Amygdala (tissue), 56 donors: ENCODE measurements at regions not wholly inside any gene's neighbourhood (a gene's known extent, or its start where the extent isn't known, plus 50 kb on each side); places are given as distances from the start of the nearest gene placed in this dataset.
"Not testable (repeated sequence)": the region's sequence is repeated elsewhere in the genome, so short reads cannot be mapped to it uniquely, and the experiment has no call there.

Experiments
- DNase-seq, 56 donors: peaks; one replicate each; lab custom pipeline; 2025; lab: John Stamatoyannopoulos, UW

DNA sequence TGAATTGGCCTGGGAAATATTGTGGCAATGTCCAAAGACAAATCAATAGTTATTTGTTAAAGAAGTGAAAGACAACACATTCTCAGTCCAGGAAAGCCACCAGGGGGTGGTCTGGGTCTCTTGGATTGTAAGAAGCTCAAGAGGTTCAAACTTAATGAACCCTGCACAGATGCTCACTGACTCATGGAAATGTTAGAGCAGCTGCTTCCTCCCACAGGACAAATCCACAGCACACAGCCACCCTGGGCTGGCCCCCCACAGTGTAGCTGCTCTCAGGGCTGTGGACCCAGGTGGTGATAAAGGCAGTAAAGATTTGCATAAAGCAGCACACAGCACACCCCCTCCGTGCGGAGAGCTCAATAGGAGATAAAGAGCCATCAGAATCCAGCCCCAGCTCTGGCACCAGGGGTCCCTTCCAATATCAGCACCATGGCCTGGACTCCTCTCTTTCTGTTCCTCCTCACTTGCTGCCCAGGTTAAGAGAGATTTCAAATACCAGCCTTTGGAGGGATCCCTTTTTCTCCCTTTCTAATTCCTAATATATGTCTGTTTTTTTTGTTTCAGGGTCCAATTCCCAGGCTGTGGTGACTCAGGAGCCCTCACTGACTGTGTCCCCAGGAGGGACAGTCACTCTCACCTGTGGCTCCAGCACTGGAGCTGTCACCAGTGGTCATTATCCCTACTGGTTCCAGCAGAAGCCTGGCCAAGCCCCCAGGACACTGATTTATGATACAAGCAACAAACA lies 124.8 kb downstream of the VPREB1 start:
- not testable (repeated sequence) for DNase-seq

GRCh38 chr22:22369964-22370270 lies 125.3 kb downstream of the VPREB1 start:
- DNase-seq: peak in 6 of 56 donors; percentile 2 to 60 (median 8)

GRCh38 chr22:22371031-22371541 lies 126.5 kb downstream of the VPREB1 start:
- peak in 7 of 56 donors; percentile 7 to 30 (median 14) for DNase-seq

- DNase-seq: no peak
Measured at GRCh38 chr22:22372086-22372485, 127.5 kb downstream of the VPREB1 start.

GRCh38 chr22:22374163-22374562 lies 129.6 kb downstream of the VPREB1 start:
- DNase-seq: no peak

GRCh38 chr22:22374579-22374978 lies 130.0 kb downstream of the VPREB1 start:
- no peak for DNase-seq

- DNase-seq: peak in 1 of 56 donors; percentile 8
Measured at GRCh38 chr22:22375576-22376351, 131.2 kb downstream of the VPREB1 start.

DNA sequence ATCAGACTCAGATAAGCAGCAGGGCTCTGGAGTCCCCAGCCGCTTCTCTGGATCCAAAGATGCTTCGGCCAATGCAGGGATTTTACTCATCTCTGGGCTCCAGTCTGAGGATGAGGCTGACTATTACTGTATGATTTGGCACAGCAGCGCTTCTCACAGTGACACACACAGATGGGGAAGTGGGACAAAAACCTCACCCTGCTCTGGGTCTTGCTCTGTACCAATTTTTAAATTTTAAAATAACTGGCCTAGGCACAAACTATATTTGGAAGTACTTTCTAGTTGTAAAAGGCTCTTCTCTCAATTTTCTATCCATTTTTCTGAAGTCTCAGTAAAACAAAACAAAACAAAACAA lies 131.7 kb downstream of the VPREB1 start:
- no peak for DNase-seq

- DNase-seq: not testable (repeated sequence)
Measured at GRCh38 chr22:22376884-22377283, 131.7 kb downstream of the ZNF280B start.

DNA sequence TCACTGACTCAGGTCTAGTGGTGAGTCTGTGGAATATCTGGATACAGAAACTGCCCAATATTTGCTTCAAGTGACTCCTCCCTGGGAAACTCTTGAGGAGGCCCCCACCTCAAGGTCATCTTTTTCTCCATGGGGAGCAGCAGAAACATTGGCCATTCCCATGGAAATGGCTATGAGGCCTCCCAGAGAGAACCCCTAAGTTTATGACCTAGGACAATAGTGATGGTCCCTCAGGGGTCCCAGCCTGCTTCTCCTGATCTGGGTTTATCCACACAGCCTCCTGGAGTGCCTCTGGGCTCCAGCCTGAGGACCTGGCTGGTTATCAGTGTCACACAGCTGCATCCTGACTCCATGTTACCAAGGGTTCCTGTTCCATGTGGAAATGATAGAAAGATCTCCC lies 131.2 kb downstream of the ZNF280B start:
- DNase-seq: no peak

- no peak for DNase-seq
Measured at GRCh38 chr22:22378446-22379415, 129.8 kb downstream of the ZNF280B start.

- no peak for DNase-seq
Measured at GRCh38 chr22:22380098-22381030, 128.2 kb downstream of the ZNF280B start.

GRCh38 chr22:22381292-22381691 lies 127.2 kb downstream of the ZNF280B start:
- not testable (repeated sequence) for DNase-seq

GRCh38 chr22:22384267-22384666 lies 124.3 kb downstream of the ZNF280B start:
- DNase-seq: no peak

- DNase-seq: no peak
Measured at GRCh38 chr22:22384668-22385244, 123.8 kb downstream of the ZNF280B start.

DNA sequence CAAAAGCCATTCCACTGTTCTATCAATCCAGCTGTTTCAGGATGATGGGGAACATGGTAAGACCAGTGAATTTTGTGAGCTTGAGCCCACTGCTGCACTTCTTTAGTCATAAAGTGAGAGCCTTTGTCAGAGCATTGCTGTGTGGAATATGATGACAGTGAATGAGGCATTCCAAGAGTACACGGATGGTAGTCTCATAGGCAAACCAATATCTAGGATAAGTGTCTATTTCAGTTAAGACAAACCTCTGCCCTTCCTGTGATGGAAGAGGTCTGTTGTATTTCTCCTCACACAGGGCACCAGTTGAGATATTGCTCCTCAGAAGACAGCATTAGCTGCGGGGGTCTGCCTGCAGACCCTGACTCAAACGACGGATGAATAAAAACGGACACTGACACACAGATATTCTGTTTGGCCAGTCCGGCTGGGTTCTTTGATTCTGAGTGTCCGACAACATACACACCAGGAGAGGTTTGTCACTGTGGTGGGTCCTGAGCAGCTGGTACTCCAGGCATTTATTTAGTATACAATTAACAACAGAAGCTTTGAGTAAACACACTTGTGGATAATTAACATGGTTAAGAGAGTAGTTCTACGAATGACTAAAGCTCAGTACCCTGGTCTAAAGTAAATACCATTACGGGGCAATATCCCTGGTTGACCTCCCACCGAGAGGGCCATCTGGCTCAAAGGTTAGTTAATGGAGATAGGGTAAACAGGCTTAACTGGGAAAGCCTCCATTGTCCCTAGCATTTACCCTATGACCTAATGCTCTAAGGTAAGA lies 121.7 kb downstream of the ZNF280B start:
- DNase-seq: no peak

- no peak for DNase-seq
Measured at GRCh38 chr22:22387386-22387736, 121.2 kb downstream of the ZNF280B start.

DNA sequence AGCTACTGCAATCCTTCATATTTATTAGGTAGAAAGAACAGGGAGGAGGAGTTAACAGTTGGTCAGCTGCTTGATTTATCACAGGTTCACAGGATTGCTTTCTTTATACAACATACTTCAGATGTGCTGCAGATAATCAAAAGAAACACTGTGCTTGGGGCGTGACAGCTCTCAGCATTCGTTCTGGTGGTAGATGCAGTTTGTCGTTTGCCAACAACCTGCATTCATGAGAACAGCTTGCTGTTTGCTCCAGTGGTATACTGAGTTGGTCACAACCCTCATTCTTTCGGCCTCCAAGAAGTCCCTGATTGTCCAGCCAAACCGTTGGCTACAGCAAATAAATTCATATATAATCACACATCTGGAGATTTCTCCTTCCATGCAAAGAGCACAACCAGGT lies 120.5 kb downstream of the ZNF280B start:
- DNase-seq: no peak

DNA sequence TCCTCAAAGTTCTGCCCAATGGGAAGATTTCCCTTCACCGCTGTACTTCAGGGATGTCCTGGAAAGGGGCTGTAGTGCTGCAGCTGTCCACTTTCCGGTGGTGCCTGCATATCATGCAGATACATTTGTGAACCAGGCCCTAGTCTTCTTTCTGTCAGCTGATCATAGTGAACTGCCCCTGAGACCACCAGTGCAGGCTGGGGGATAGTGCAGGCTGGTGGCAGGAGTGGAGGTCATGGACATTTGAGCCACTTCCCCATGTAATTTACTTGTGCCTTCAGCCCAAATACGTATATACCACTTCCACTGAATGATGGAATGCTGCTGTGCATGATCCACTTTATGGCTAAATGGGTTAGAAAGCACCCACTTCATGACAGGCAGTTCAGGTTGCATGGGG lies 120.0 kb downstream of the ZNF280B start:
- DNase-seq: no peak
